ENCODE measurements at regions not wholly inside any gene's neighbourhood (a gene's known extent, or its start where the extent isn't known, plus 50 kb on each side); places are given as distances from the start of the nearest gene placed in this dataset.

DNA sequence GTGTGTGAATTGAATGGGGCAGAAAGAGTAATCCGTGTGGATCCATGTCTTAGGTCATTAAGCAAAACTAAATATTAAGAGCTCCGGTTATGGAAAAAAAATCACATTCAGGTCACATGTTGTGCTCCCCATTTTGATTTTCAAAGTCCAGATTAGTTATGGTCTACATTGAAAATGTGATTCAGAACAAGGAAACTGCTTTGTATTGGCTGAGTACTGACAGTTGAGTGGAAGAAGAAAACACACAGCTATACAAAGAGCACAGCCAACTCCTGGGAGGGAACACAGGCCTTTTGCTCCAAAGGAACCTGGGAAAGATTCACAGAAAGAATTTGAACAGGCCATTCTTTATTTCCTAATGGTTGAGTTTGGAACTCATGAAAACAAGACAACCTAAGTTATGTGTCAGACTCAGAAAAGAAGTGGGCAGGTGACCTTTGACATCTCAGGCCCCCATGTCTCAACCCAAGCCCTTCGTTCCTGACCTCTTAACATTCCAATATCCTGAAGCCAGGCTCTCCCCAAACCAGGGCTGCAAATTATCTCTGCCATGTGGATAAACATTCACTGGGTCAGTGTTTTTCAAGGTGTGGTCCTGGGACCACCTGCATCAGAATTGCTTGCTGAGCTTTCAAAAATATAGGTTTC lies 159.3 kb upstream of the LMO4 start:
- TF ChIP-seq POLR2AphosphoS5 (IDR thresholded peaks at IDR 0.05) (no peak), POLR2A (IDR thresholded peaks at IDR 0.05) (no peak)
- TF ChIP-seq, protein P1, sequence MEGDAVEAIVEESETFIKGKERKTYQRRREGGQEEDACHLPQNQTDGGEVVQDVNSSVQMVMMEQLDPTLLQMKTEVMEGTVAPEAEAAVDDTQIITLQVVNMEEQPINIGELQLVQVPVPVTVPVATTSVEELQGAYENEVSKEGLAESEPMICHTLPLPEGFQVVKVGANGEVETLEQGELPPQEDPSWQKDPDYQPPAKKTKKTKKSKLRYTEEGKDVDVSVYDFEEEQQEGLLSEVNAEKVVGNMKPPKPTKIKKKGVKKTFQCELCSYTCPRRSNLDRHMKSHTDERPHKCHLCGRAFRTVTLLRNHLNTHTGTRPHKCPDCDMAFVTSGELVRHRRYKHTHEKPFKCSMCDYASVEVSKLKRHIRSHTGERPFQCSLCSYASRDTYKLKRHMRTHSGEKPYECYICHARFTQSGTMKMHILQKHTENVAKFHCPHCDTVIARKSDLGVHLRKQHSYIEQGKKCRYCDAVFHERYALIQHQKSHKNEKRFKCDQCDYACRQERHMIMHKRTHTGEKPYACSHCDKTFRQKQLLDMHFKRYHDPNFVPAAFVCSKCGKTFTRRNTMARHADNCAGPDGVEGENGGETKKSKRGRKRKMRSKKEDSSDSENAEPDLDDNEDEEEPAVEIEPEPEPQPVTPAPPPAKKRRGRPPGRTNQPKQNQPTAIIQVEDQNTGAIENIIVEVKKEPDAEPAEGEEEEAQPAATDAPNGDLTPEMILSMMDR (IDR thresholded peaks at IDR 0.05): no peak

Measured in breast epithelium (tissue), 3 donors.